HL-60 (cell line): ENCODE measurements at regions not wholly inside any gene's neighbourhood (a gene's known extent, or its start where the extent isn't known, plus 50 kb on each side); places are given as distances from the start of the nearest gene placed in this dataset.

Experiments used
- POLR2AphosphoS5 ChIP-seq: IDR thresholded peaks from 2 replicates; pipeline ENCODE4 v1.6.1; 2012; ENCODE audit warnings: low read depth
- TF ChIP-seq, protein P1 (sequence below): IDR thresholded peaks from one replicate; pipeline ENCODE4 v1.5.1; 2011; ENCODE audit warnings: low read length, control low read depth, inconsistent platforms; ENCODE audit not compliant: insufficient read depth

DNA sequence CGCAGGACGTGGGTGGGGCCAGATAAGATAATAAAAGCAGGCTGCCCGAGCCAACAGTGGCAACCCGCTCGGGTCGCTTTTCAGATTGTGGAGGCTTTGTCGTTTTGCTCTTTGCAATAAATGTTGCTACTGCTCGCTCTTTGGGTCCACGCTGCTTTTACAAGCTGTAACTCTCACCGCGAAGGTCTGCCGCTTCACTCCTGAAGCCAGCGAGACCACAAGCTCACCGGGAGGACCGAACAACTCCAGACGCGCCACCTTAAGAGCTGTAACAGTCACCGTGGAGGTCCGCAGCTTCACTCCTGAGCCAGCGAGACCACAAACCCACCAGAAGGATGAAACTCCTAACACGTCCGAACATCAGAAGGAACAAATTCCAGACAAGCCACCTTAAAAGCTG is 286.6 kb upstream of the MAGI2 start:
- TF ChIP-seq POLR2AphosphoS5 = no peak
- TF ChIP-seq, protein P1, sequence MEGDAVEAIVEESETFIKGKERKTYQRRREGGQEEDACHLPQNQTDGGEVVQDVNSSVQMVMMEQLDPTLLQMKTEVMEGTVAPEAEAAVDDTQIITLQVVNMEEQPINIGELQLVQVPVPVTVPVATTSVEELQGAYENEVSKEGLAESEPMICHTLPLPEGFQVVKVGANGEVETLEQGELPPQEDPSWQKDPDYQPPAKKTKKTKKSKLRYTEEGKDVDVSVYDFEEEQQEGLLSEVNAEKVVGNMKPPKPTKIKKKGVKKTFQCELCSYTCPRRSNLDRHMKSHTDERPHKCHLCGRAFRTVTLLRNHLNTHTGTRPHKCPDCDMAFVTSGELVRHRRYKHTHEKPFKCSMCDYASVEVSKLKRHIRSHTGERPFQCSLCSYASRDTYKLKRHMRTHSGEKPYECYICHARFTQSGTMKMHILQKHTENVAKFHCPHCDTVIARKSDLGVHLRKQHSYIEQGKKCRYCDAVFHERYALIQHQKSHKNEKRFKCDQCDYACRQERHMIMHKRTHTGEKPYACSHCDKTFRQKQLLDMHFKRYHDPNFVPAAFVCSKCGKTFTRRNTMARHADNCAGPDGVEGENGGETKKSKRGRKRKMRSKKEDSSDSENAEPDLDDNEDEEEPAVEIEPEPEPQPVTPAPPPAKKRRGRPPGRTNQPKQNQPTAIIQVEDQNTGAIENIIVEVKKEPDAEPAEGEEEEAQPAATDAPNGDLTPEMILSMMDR = no peak
